ENCODE measurements at regions not wholly inside any gene's neighbourhood (a gene's known extent, or its start where the extent isn't known, plus 50 kb on each side); places are given as distances from the start of the nearest gene placed in this dataset.

GRCh38 chr3:66675366-66675765 is 174.5 kb upstream of the LRIG1 start:
- H3K9me3 Mint-ChIP-seq (ENCODE audit: unreplicated experiment): peaks cover 6% of the 10 kb centered on the region
- H3K27me3 Mint-ChIP-seq (ENCODE audit: unreplicated experiment): no peaks in the 10 kb centered on the region
- H3K4me1 Mint-ChIP-seq (ENCODE audit: unreplicated experiment): peaks cover 14% of the 10 kb centered on the region
- no peak overlapping the region for H3K4me3 Mint-ChIP-seq (ENCODE audit: unreplicated experiment)
- H3K36me3 Mint-ChIP-seq (ENCODE audit: unreplicated experiment): no peaks in the 10 kb centered on the region
- no peak overlapping the region for H3K27ac Mint-ChIP-seq (ENCODE audit: unreplicated experiment)
- DNase-seq (ENCODE audit: extremely low spot score, unreplicated experiment): no peak
- TF ChIP-seq CTCF (IDR thresholded peaks at IDR 0.05): no peak

DNA sequence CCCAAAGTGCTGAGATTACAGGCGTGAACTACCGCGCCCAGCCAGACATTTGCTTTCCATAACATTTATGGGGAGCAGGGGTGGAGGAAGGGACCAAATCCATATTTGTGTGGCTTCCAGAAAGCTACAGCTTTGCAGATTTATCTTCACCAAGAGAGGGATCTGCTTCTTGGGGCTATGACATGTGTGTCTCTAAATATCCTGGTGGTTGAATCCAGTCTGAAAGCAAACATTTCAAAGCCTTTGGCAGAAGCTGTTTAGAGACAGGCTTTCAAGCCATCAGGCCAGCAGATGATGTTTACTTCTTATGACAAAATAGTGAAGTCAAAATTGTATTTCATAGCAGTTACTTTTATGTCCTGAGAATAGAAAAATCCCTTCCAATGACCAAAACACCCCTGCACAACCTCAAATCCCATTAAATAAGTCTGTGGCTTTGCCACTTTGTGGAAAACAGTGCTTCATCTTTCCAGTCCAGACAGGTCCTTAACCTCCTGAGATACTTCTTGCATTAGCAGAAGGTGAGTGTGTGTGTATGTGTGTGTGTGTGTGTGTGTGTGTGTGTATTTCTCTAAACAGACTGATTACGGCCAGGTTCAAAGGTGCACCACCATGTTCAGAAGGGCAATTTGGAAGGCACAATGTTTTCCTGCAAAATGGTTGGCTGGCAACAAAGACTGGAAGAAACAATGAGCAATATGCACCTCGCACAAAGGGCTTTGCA is 191.4 kb upstream of the LRIG1 start:
- Mint-ChIP-seq H3K4me1 (ENCODE audit: unreplicated experiment) (peaks cover 12% of the 10 kb centered on the region), H3K9me3 (ENCODE audit: unreplicated experiment) (no peaks in the 10 kb centered on the region), H3K36me3 (ENCODE audit: unreplicated experiment) (no peaks in the 10 kb centered on the region), H3K27ac (ENCODE audit: unreplicated experiment) (no peak overlapping the region), H3K27me3 (ENCODE audit: unreplicated experiment) (peaks cover 2% of the 10 kb centered on the region), H3K4me3 (ENCODE audit: unreplicated experiment) (no peak overlapping the region)
- no peak for DNase-seq (ENCODE audit: extremely low spot score, unreplicated experiment)
- TF ChIP-seq CTCF (IDR thresholded peaks at IDR 0.05): no peak

GRCh38 chr3:66692766-66693150 is 191.9 kb upstream of the LRIG1 start:
- Mint-ChIP-seq H3K9me3 (ENCODE audit: unreplicated experiment) (no peaks in the 10 kb centered on the region), H3K27me3 (ENCODE audit: unreplicated experiment) (peaks cover 2% of the 10 kb centered on the region), H3K4me3 (ENCODE audit: unreplicated experiment) (no peak overlapping the region), H3K4me1 (ENCODE audit: unreplicated experiment) (peaks cover 12% of the 10 kb centered on the region), H3K36me3 (ENCODE audit: unreplicated experiment) (no peaks in the 10 kb centered on the region), H3K27ac (ENCODE audit: unreplicated experiment) (no peak overlapping the region)
- TF ChIP-seq CTCF (IDR thresholded peaks at IDR 0.05): no peak
- no peak for DNase-seq (ENCODE audit: extremely low spot score, unreplicated experiment)

DNA sequence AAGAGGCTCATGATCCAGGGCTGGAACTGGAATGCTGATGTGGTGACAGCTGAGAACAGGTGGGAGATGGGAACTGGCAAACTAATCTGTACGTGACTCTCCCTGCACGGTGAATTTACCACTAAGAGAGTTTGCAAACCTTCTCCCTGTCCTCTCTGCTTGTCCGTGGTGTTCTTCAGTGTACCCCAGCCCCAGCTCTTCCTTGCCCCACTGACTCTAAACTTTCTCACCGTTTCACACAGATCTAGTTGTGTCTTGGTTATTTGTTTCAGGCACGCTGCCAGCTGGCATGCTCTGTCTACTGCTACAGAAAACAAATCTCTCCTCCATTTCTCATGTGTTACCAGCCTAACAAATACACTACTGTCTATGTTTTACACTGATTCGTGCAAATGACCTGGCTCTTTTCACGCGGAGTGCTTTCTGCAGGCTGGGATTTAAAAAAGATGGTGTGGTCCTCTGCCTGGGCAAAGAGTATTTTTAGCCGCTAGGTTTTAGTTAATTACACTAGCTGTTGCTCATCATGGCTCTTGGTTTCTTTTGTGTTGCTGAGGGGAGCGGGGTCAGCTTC is 192.7 kb upstream of the LRIG1 start:
- no peaks in the 10 kb centered on the region for H3K9me3 Mint-ChIP-seq (ENCODE audit: unreplicated experiment)
- no peak for TF ChIP-seq CTCF (IDR thresholded peaks at IDR 0.05)
- H3K4me1 Mint-ChIP-seq (ENCODE audit: unreplicated experiment): peaks cover 12% of the 10 kb centered on the region
- no peak overlapping the region for H3K27ac Mint-ChIP-seq (ENCODE audit: unreplicated experiment)
- no peaks in the 10 kb centered on the region for H3K36me3 Mint-ChIP-seq (ENCODE audit: unreplicated experiment)
- peaks cover 2% of the 10 kb centered on the region for H3K27me3 Mint-ChIP-seq (ENCODE audit: unreplicated experiment)
- H3K4me3 Mint-ChIP-seq (ENCODE audit: unreplicated experiment): no peak overlapping the region
- no peak for DNase-seq (ENCODE audit: extremely low spot score, unreplicated experiment)

DNA sequence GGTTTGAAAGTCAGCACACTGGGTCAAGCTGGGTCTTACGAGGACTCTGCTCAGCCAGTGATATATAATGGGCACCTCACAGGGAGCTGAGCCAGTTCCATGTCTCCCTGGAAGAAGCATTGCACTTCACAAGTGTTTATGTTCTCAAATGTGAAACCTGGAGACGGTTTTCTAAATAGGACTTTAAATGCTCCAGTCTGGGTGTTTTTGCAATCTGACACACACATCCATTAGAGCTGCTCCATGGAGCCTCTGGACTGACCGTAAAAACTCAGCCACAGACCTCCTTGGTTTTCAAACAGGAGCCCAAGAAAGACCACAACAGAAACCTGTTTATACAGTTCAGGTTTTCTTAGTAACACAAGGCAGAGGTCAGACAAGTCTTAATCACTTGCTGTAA is 201.3 kb upstream of the LRIG1 start:
- no peak for TF ChIP-seq CTCF (IDR thresholded peaks at IDR 0.05)
- Mint-ChIP-seq H3K4me3 (ENCODE audit: unreplicated experiment) (no peak overlapping the region), H3K9me3 (ENCODE audit: unreplicated experiment) (no peaks in the 10 kb centered on the region), H3K4me1 (ENCODE audit: unreplicated experiment) (peaks cover 8% of the 10 kb centered on the region), H3K36me3 (ENCODE audit: unreplicated experiment) (no peaks in the 10 kb centered on the region), H3K27ac (ENCODE audit: unreplicated experiment) (no peak overlapping the region), H3K27me3 (ENCODE audit: unreplicated experiment) (no peaks in the 10 kb centered on the region)
- DNase-seq (ENCODE audit: extremely low spot score, unreplicated experiment): no peak

Measured in osteocyte (in vitro differentiated cells).